GM12865 (cell line): ENCODE measurements at regions not wholly inside any gene's neighbourhood (a gene's known extent, or its start where the extent isn't known, plus 50 kb on each side); places are given as distances from the start of the nearest gene placed in this dataset.

Experiments
- DNase-seq: peaks from one replicate; pipeline ENCODE4 v3.0.0; 2010; ENCODE audit warnings: low read depth
- H3K4me3 ChIP-seq: 2 replicates; pipeline ENCODE4 v1.5.1; 2011; ENCODE audit warnings: mild to moderate bottlenecking, low read depth, low read length, control low read depth
- TF ChIP-seq, protein P1 (sequence below): IDR thresholded peaks from 2 replicates; pipeline ENCODE4 v1.5.1; 2011; ENCODE audit warnings: low read length, control low read depth, low read depth, inconsistent platforms; ENCODE audit not compliant: insufficient read depth; ENCODE audit errors: missing control alignments

DNA sequence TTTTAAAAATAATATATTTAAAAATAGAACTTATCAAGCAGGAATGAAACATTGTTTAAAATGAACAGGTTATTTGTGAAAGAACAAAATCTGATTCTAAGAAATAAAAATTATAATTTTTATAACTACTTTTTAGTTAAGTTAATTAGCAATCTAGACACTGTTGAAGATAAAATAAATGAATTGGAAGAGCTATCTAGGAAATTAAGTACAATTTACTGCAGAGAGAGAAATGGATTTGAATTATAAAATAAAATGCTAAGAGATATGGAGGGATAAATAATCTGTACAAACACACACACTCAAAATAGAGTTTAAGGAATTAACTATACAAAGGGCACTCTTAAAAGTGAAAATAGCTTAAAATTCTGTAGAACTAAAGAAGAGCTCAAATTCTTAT, 1123.1 kb downstream of the PLA2G4A start:
- DNase-seq: no peak
- TF ChIP-seq, protein P1, sequence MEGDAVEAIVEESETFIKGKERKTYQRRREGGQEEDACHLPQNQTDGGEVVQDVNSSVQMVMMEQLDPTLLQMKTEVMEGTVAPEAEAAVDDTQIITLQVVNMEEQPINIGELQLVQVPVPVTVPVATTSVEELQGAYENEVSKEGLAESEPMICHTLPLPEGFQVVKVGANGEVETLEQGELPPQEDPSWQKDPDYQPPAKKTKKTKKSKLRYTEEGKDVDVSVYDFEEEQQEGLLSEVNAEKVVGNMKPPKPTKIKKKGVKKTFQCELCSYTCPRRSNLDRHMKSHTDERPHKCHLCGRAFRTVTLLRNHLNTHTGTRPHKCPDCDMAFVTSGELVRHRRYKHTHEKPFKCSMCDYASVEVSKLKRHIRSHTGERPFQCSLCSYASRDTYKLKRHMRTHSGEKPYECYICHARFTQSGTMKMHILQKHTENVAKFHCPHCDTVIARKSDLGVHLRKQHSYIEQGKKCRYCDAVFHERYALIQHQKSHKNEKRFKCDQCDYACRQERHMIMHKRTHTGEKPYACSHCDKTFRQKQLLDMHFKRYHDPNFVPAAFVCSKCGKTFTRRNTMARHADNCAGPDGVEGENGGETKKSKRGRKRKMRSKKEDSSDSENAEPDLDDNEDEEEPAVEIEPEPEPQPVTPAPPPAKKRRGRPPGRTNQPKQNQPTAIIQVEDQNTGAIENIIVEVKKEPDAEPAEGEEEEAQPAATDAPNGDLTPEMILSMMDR: no peak
- H3K4me3 ChIP-seq: no peak overlapping the region

DNA sequence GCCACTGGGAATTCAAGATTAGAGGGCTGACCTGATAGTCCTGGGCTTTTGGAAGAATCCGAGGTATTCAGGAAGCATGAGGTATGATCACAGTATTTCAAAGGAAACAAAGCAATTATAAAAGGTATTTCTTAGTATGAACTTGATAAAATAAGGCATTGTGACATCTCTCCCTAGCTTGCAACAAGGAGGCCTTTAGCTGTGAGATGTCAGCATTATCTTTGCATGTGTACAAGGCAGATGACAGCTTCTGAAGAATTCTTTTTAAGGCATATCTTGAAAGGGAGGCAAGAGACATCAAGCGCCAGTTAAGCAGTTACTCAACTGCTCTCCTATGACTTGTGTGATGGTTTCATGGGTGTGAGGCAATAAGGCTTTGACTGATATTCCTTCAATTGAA, 1123.7 kb downstream of the PLA2G4A start:
- no peak overlapping the region for H3K4me3 ChIP-seq
- no peak for DNase-seq
- TF ChIP-seq, protein P1: no peak

DNA sequence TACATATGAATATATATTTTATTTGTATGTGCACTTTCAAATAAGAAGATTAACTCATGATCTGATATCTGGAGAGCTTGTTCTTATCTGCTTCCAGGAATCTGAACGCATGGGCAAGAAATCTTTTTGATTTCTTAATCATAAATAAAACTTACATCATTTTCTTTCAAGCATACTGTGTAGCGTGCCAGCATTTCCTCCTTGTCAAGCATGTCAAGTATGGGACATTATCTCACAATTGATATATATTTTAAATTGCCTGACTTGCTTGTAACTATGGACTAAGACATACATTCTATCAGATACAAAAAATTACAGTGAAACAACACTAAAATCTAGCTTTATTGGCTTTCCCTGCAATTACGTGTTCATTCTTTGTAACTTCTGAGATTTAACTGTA, 1128.2 kb downstream of the PLA2G4A start:
- H3K4me3 ChIP-seq: no peak overlapping the region
- DNase-seq: no peak
- TF ChIP-seq, protein P1: no peak

DNA sequence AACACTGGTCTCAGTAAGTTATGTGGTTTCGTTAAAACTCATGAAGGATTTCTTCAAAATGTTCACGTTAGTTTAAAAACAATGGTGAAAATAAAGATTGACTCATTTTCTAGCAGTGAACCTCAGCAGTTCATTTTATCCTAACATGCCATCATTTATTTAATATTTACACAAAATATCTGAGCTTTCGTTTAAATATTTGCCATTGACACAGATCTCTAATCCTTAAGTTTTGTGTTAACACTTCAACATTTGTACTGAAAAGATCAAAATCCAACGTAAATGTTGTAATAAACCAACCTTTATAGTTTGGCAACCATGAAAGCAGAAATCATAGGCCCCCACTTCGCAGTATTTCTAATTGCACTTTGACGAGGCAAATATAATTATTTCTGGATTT, 1129.5 kb downstream of the PLA2G4A start:
- no peak for DNase-seq
- H3K4me3 ChIP-seq: no peak overlapping the region
- TF ChIP-seq, protein P1: no peak

DNA sequence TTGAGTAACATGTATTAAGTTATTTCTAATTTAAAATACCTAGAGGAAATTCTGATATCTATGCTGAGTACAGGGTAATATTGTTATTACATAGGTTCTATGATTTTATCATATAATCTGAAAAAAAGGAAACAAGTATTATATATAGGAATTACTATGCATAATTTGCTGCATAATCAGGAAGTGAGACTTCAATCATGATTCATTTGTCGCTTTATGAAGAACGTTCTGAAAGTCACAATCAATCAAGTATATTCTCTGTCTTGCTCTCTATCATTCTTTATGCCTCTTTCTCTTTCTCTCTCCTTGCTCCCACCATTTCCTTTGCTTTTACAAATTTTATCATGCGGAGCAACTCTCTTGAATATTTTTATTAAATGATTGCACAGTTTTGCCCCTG, 1130.3 kb downstream of the PLA2G4A start:
- TF ChIP-seq, protein P1: no peak
- DNase-seq: no peak
- no peak overlapping the region for H3K4me3 ChIP-seq

DNA sequence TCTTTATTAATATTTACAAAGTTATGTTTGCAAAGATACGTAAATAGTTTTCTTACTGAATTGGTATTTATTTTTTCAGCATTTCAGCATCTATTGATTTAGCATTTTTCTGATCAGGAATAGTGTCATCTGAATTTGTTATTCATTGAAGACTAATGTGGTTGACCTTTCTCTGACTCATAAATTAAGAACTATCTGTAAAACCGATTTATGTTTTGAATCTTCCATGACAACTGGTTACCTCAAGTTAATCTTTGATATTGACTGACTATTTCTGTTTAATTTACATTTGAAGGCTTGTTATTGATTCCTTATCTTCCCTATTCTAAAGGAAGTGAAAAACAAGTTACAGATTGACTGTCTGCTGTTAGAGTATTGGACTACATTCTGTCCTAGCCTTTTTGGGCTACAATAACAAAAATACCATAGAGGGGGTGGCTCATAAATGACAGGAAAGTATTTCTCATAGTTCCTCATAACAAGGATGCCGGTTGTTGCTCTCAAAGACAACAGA, 1131.4 kb downstream of the PLA2G4A start:
- TF ChIP-seq, protein P1: no peak
- no peak for DNase-seq
- no peak overlapping the region for H3K4me3 ChIP-seq

DNA sequence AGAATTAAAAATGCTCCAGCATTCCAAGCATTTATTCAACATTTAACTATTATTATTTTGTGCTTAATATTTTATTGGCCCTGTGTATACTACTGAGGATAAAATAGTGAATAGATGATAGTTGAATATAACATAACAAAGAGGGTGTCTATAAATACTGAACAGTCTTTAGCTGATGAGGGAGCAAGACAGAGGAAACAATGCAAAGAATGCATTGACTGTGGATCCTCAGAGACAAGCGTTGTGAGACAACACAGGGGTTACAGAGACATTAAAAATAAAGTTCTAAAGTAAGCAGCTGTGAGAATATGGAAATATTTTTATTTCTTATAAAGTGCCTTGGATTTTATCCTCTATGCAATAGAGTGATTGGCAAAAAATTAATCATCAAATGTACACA, 1133.1 kb downstream of the PLA2G4A start:
- H3K4me3 ChIP-seq: no peak overlapping the region

More for the DNA sequence above, 1133.1 kb downstream of the PLA2G4A start:
- DNase-seq: no peak
- TF ChIP-seq, protein P1: no peak
